GM19324 (cell line): ENCODE measurements at regions not wholly inside any gene's neighbourhood (a gene's known extent, or its start where the extent isn't known, plus 50 kb on each side); places are given as distances from the start of the nearest gene placed in this dataset.

Experiments used
- ATAC-seq: cut with Tn5 transposase; IDR thresholded peaks from one replicate; pipeline ENCODE4 v1.9.1; 2021; ENCODE audit warnings: mild to moderate bottlenecking, moderate library complexity; ENCODE audit not compliant: unreplicated experiment, low FRiP score

DNA sequence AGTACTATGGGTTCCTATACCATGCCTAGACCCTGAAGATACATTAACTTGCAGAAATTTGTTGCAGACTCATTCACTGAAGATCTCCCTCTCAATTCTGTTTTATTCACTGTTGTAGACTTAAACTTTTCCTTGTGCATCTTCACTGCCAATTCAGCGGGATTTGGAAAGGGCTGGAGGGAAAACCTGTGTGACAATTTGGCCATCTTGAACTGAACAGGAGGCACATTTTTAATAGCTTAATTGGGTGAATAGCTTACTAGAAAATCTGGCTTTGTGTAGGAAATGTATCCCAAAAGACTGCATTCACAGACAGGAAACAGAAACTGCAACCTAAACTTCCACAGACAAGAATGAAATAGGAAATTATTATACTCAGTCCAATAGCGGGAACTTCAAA is 512.3 kb downstream of the XIRP2 start:
- ATAC-seq: no peak

DNA sequence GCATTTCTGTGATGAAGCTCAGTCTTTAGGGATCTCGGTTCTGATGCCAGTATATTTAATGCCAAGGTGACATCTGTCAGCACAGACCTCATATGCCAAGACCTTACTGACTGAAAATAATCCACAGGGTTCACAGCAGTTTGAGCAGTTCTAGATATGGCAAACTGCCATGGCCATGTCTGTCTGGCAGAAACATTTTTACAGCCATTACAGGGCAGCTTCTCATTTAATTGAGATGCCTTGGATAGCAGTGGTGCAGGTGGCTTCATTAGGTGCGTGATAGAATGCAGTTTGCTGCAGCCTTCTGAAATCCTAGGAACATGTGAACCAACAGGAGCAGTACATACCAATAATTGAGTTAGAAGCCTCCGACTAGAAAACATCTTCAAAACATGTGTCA is 510.6 kb downstream of the XIRP2 start:
- no peak for ATAC-seq

DNA sequence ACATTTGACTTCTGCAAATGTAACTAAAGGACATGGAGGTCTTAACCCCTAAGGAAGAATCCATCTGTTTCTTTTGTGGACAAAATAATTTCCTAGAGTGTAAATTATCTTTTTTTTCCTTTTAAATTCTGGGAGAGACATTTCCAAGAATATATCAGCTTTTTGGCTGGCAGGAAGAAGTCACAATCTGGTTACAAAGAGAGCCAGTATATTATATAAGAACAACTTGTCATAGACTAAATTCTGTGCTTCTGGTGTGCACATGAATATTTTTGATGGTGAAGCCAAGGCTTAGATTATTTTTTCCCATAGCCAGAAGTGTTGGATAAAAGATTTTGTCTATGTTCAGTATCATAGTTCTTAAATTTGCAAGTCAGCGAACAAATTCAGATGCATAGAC is 500.6 kb downstream of the XIRP2 start:
- no peak for ATAC-seq

DNA sequence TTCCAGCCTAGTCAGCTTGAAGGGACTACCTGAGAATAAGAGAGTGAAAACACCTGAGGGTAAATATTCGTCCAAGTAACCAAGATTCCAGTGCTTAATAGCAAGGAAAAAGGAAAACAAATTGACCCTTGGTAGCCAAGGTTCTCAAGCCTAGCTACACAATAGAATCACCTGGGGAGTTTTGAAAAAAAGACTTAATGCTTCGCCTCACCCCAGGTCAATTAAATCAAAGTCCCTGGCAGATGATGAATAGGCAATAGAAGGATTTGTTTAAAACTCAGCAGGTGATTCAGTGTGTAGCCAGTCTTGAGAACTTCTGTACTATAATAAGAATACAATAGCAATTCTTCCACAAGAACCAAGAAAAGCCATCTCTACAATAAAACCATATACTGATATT is 500.2 kb downstream of the XIRP2 start:
- ATAC-seq: no peak

DNA sequence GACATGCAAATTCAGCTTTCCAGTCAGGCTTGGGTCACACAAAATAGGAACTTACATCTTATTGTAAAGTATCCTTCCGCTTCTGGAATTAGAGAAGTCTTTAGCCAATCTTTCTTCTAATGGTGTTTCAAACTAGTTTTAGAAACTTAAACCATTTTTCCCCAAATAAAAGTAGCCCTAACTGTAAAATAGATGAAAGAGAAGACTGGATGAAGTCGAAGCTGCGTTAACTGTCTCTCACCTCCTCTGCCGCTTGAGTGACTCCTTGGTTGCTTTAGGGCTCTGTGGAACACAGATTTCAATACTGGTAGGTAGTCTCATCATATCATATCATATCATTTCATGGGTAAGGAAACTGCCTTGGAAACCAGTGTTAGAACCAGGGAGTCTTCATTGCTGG is 498.4 kb downstream of the XIRP2 start:
- no peak for ATAC-seq

DNA sequence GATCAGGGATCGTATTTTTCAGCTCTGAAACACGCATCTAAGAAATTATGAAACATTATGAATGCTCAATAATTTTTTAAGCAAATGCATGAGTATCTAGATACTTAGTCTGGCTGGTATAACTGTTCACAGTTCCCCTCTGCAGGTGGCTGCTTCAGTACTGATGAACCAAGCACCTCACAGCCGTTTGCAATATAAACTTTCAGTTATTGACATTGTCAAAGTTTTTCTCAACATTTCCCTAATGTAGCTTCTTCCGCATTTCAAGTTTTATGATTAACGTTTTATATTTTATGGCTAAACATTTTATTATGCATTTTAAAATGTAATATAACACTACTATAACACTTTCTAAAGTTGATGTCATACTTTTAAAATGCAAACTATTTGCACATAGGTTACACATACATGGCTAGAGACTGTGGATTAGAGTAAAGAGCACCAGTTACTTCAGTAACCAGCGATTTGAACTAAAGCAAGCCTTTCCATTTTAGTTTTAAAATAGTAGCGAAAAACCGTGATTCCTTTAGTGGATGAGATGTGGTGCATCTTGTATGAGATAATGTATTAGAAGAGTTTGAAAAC is 495.4 kb downstream of the XIRP2 start:
- no peak for ATAC-seq

DNA sequence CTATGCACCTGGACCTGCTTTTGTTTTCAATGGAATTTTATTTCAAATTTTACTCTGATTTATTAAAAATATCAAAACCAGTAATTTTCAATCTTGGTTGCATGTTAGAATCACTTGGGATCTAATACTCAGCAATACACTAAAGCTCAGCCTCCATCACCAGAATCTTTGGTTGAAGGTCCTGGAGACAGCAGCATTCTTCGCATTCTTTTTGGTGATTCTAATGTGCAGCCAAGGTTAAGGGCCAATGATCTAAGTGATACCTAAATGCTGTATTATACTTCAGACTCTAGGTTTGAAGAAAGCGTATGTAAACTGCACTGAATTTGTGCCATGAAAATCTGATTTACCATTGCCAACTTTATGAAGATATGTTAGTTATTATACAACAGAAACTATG is 493.1 kb downstream of the XIRP2 start:
- ATAC-seq: no peak

DNA sequence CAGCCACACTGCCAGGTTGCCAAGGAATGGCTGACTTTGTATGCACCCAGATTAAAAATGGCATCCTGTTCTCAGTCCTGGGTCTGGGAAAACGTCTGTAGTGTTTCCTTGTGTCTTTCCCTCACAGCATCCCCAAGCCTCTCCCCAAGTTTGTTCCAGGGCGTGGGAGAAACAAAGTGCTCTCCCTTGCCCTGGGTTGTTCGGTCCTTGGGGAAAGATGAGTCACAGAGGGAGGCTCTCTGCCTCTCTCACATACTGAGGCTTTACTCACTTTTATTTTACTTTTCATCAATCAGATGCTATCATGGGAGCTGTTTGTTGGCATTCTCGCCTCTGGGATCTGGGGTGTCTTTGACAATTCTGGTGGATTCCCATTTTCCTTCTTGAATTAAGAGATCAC is 492.3 kb downstream of the XIRP2 start:
- no peak for ATAC-seq

DNA sequence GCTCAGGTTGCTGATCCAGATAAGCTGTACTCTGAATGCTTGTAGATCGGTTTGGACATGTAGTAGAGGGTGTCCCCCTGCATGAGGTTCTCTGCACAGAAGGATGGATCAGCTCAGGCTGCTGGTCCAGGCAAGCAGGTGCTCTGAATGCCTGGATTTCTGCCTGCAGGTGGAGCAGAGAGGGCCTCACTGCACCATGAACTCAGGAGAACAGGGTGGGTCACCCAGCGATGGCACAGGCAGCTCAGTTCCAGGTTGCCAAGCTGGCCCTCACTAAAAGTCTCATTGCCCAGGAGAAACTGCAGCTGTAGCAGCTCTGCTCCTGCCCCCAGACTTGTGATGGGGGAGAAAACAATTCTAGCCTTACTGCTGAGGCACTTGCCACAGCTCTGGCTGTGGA is 491.8 kb downstream of the XIRP2 start:
- ATAC-seq: no peak

DNA sequence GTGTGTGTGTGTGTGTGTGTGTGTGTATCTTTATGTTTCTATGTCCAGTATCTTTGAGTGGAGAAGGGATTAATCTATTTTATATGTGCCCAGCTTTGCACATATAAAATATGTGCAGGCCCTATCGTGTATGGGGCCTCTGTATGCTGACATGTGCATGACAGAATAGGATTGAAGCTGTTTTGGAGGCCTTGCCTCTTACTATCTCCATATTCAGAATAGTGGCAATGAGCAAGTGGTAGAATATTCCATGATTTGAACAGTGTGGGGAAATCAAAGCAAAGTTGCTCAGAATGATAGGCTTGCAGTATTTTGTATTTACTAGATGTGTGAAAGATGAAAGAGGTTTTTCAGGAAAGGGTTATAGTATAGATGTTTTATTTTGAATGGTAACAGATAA is 480.8 kb downstream of the XIRP2 start:
- ATAC-seq: no peak

DNA sequence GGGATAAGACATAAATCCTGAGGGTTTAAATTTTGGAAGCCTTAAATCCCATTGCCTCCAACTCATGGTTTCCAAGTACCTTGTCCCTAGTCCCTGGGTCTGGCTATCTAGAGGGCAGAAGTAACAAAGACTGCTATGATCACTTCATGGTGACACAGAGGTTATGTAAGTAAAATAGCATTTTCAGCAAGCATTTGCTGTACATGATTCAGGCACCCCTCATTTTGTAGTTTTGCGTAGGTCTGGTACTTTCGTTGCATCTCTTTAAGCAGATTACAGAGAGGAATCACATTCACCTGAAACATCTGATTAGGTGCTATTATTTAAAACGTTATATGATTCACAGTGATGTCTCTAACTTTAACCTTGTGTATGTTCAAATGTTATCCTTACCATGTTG is 480.1 kb downstream of the XIRP2 start:
- ATAC-seq: no peak

DNA sequence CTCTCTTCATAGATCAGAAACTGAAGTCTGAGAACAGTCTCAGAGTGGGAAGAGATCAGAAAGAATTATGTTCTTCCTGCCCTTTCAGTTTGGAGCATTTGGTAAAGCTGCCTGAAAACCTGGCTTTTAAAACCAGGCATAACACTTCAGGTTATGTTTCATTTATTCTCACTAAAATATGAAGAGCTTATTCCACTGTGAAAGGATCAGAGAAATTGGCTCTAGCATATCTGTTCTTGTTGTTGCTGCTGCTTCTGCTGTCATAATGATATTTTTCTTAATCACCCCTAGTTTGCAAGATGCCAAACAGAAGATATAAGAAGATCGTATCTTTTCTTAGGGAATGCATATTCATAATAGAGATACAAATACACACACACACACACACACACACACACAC is 476.9 kb downstream of the XIRP2 start:
- no peak for ATAC-seq

DNA sequence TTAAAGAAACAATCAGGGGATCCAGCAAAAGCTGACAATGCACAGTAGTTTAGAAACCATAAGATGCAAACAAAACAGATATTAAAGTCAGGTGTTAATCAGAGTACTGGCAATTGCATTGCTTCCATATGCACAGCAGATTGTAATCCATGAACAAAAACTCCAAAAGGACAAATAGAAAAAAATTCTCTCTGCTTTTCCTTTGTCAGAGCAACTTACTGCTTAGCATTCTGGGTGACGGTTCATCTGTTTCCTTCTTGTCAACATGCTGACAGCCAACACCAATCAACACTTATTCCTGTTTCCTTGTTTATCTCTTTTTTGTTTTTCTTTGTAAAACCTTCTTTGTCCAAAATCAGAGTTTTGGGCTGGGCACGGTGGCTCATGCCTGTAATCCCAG is 473.1 kb downstream of the XIRP2 start:
- no peak for ATAC-seq

DNA sequence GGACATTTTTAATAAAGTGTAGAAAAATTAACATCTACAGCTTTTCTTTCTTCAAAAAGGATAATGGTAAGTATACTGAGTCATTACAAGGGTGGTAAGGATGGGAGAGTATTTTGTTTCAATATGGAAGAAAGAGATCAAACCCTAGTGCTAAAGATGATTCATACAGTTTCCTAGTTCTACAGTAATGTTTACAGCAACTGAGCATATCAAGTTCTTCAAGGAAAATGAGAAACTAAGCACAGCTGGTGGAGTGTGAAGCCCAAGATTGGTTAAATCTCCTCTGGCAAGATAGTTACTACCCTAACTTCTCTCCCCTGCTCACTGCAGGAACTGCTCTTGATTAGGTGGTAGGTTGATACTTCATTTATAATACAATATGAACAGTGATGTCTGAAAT is 467.5 kb downstream of the XIRP2 start:
- ATAC-seq: no peak

DNA sequence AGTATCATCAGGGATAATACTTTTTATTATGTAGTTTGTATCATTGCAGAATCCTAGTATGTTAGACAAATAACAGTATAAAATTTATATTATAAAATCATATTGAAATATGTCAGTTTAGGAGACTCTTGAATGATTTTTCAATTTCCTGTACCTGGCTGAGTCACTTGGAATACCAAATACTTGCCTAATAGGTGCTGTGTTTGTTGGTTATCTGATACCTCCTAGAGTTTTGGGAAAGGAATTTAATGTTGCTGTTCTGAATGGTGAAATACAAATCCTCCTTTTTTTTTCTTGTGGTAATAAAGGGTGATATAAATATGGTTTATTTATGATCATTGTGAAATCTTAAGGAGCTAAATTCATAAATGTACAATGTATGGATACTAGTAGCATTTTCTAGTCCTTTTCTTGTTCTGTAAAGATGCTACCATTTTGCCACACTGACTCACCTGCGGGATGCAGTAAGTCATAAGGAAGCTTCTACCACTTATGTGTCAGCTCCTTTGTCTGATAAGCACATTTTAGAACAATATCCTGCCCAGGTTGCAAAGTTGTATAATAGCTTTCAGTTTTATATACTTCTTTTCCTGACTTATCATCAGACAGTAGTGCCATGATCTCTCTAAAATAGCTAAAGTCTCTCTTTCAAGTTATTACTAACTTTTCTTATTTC is 465.5 kb downstream of the XIRP2 start:
- no peak for ATAC-seq

DNA sequence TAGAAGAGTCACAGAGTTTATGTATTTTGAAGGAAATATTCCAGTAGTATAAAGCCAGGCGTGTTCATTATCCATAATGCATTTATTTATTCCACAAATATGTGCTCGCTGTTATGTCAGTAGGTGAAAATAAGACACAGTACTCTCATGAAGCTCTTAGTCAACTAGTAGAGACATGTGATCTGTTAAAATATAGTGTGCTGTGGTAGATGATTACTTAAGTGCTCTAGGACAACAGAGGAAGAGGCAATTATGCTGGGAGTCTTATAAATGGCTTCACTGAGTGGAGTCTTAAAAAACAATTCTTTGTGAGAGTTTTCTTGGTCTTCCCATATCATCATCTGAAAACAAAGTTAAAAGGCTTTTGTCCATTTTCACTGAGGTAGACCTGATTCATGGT is 457.3 kb downstream of the XIRP2 start:
- ATAC-seq: no peak

DNA sequence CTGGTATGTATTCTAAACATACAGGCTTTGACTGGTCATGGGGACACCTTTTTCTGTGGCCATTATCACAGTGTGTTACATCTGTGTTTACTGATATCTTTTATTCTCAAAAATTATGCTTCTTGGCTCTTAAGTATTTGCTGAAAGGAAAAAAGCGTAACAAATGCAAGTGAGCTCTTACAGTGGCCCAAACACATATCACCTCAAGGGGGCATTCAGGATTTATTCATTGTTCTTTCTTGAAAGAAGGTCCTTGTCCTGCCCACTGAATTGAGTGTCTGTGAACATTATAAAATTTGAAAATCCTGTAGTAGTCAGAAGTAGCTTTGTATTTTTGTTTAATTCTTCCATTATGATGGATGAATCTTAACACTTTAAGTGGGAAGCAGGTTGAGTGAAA is 454.5 kb downstream of the XIRP2 start:
- ATAC-seq: no peak

DNA sequence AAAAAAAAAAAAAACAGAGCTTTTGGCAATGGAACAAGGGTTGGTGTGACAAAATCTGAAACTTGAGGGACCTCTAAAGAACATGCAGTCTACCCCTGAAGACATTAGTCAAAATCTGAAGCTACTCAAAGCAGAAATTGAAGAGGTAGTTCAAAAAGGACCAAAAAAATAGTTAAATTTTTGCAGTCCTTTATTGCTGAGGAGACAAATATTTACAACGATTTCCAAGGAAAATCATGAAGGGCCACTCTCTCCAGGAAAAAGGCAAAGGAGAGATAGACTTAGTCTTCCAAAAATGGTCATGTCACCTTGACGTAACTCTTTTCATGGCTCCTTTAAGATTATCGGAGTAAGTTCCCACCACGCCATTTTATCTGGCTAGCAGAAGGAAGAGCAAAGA is 452.0 kb downstream of the XIRP2 start:
- ATAC-seq: no peak

DNA sequence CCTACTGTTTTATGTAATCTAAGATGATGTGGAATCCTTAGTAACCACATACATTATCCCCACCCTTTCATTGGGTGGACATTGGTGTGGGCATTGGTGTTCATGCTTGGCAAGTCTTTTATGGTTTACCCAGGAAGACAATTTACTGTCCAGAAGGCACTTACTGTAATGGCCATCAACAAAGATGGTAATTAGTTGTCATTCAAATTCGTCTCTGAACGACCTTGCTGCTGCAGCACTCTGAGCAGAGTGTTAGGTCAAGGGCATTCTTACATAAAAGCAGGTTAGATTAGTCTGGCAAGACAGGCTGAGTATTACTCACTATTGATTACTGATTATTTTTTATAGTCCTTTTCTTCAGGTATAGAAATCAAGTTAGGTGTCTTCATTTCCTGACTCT is 447.9 kb downstream of the XIRP2 start:
- no peak for ATAC-seq

DNA sequence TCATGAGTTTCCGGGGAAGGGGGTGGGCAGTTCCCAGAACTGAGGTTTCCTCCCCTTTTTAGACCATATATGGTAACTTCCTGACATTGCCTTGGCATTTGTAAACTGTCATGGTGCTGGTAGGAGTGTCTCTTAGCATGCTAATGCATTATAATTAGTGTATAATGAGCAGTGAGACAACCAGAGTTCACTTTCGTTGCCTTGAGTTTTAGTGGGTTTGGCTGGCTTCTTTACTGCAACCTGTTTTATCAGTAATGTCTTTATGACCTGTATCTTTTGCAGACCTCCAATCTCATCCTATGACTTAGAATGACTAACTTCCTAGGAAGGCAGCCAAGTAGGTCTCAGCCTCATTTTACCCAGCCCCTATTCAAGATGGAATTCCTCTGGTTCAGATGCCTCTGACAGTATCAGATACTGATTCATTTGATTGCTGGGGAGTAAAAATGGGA is 447.3 kb downstream of the XIRP2 start:
- no peak for ATAC-seq

DNA sequence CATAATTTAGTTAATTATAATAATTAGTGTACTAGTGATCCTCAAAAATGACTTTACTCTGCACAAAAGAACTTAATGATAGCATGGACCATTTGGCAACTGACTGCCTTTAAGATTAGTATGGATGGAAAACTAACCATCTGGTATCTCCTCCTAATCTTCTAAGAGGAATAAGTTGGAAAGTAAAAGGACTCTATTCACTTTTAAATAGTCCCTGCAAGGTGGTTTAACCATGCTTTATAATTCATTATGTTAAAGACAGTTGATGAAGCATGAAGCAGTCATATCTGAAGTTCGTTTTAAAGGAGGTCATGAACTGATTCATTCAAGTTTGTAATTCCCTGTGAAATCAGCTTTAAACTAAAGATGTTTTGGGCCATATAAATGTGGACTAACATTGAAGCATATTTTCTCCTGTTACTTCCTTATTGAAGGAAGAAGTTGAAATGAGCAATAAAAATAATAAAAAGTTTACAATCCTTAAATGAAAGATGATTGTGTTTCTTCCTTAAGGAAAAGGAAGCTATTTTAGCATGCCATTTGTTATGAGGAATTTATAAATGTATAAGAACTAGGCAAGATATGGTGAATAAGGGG is 446.0 kb downstream of the XIRP2 start:
- ATAC-seq: no peak

DNA sequence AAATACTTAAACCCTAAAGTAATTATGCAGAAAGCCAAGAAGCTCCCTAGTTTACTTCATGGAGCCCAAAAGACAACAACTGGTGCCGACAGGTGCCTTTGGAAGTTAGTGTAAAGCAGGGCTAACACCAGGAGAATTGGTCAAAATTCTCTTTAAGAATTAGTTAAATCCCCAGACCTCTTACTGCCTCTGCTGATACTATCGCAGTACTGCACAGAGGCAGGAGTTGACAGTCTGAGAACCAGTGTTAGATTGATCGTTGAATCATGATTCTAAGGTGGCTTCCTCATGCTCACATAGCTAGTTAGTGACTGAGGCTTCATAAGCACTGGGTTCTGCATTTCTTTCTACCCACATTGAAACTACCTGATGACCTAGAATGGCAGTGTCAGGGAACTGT is 445.0 kb downstream of the XIRP2 start:
- ATAC-seq: no peak
